Body of pancreas (tissue), 4 donors: ENCODE measurements at regions not wholly inside any gene's neighbourhood (a gene's known extent, or its start where the extent isn't known, plus 50 kb on each side); places are given as distances from the start of the nearest gene placed in this dataset.
A peak's percentile ranks its signal among the peaks of the same experiment; 100 is the strongest.
"Not testable (repeated sequence)": the region's sequence is repeated elsewhere in the genome, so short reads cannot be mapped to it uniquely, and the experiment has no call there.

ENCODE experiments used
- ATAC-seq: fragments of 150-250 bp; one replicate; pipeline ENCODE4 v1.9.1; 2016
- DNase-seq, 4 donors: peaks; one replicate each; pipeline ENCODE4 v3.0.0-alpha.2; 2019
- H3K27ac ChIP-seq, 4 donors: fragments of 200-600 bp; sonication (generic); 1 replicate in 3 of 4; 2 replicates in 1 of 4; pipeline versions ENCODE4 v1.5.1 to v1.6.1; 2016 to 2019; ENCODE audit warnings: mild to moderate bottlenecking in 1 of 4, mixed read lengths in 1 of 4, moderate library complexity in 1 of 4
- H3K27me3 ChIP-seq, 2 donors: fragments of 200-600 bp; sonication (generic); one replicate each; pipeline ENCODE4 v1.6.0; 2016; ENCODE audit warnings: mild to moderate bottlenecking in 1 of 2
- H3K36me3 ChIP-seq, 2 donors: fragments of 200-600 bp; sonication (generic); replicated peaks in 1 of 2; 2 replicates each; pipeline ENCODE4 v1.5.1; 2016; ENCODE audit warnings: low read depth in 2 of 2; ENCODE audit not compliant: insufficient read depth in 1 of 2
- H3K4me1 ChIP-seq: fragments of 200-600 bp; sonication (generic); one replicate; pipeline ENCODE4 v1.6.0; 2016
- H3K4me3 ChIP-seq, 2 donors: fragments of 200-600 bp; sonication (generic); 1 replicate in 1 of 2; 2 replicates in 1 of 2; pipeline ENCODE4 v1.5.1; 2016 to 2019
- H3K9me3 ChIP-seq, 3 donors: fragments of 200-600 bp; sonication (generic); 1 replicate in 2 of 3; 2 replicates in 1 of 3; pipeline ENCODE4 v1.5.1; 2016
- CTCF ChIP-seq, 7 experiments: fragments of 450-650 bp in 4 of 7; fragments of 200-600 bp in 3 of 7; sonication (generic) in 3 of 7; IDR thresholded peaks; one replicate each; pipeline ENCODE4 v1.5.1; 2016 to 2019; ENCODE audit warnings: antibody characterized with exemption in 7 of 7
- POLR2A ChIP-seq, 3 donors: fragments of 450-650 bp; IDR thresholded peaks; one replicate each; pipeline ENCODE4 v1.6.1; 2016; ENCODE audit warnings: antibody characterized with exemption in 3 of 3, mild to moderate bottlenecking in 2 of 3
- WGBS, 2 donors: methylation state at CpG; one replicate each; pipeline ENCODE4 v1.1.5; 2017; 5-methylcytosine and 5-hydroxymethylcytosine counted together
- intact Hi-C: fragments of 100-400 bp; cut with DNase I; formaldehyde crosslinking; loops from one replicate; pipeline ENCODE4 v1.15.1; 2023

- TF ChIP-seq POLR2A (IDR thresholded peaks at IDR 0.05), result no peak
- DNase-seq, result no peak
- Histone ChIP-seq H3K27ac (no peak overlapping the region), H3K36me3 (no peaks in the 10 kb centered on the region), H3K4me1 (no peaks in the 10 kb centered on the region), H3K4me3 (no peak overlapping the region), H3K9me3 (no peaks in the 10 kb centered on the region), H3K27me3 (no peaks in the 10 kb centered on the region)
- intact Hi-C loops, result no loop called here
- ATAC-seq, result no peak
Observed at GRCh38 chr5:92849756-92850155, 731.3 kb downstream of the NR2F1-AS1 start.

- Histone ChIP-seq H3K36me3 (no peaks in the 10 kb centered on the region), H3K27ac (no peak overlapping the region), H3K9me3 (no peaks in the 10 kb centered on the region), H3K4me1 (no peaks in the 10 kb centered on the region), H3K4me3 (no peak overlapping the region), H3K27me3 (no peaks in the 10 kb centered on the region)
- intact Hi-C loops, result no loop called here
- 67 to 77% methylated on average over 5 of the region's 5 CpGs for WGBS, 2 donors
- DNase-seq (no peak), ATAC-seq (no peak)
- no peak for TF ChIP-seq CTCF (IDR thresholded peaks at IDR 0.05)
- TF ChIP-seq POLR2A (IDR thresholded peaks at IDR 0.05), result no peak
Observed at GRCh38 chr5:92841604-92842155, 739.3 kb downstream of the NR2F1-AS1 start.

GRCh38 chr5:92838253-92838652, 742.8 kb downstream of the NR2F1-AS1 start:
- TF ChIP-seq POLR2A (IDR thresholded peaks at IDR 0.05) (no peak), CTCF (IDR thresholded peaks at IDR 0.05) (peak in 1 of 7 experiments; percentile 27)
- Histone ChIP-seq H3K9me3 (no peaks in the 10 kb centered on the region), H3K27me3 (no peaks in the 10 kb centered on the region), H3K27ac (no peak overlapping the region), H3K4me3 (no peak overlapping the region), H3K36me3 (no peaks in the 10 kb centered on the region), H3K4me1 (no peaks in the 10 kb centered on the region)
- WGBS, 2 donors, result 58 to 60% methylated on average over 1 of the region's 1 CpG
- no peak for ATAC-seq
- intact Hi-C loops, result no loop called here
- DNase-seq, result no peak

GRCh38 chr5:92836855-92837755, 743.9 kb downstream of the NR2F1-AS1 start:
- no peak overlapping the region for H3K27ac ChIP-seq
- DNase-seq, result no peak
- H3K36me3 ChIP-seq, result no peaks in the 10 kb centered on the region
- no peaks in the 10 kb centered on the region for H3K9me3 ChIP-seq
- H3K4me1 ChIP-seq, result no peaks in the 10 kb centered on the region
- H3K4me3 ChIP-seq, result no peak overlapping the region
- 30 to 33% methylated on average over 3 of the region's 3 CpGs for WGBS, 2 donors
- ATAC-seq, result no peak
- no peaks in the 10 kb centered on the region for H3K27me3 ChIP-seq
- TF ChIP-seq POLR2A (IDR thresholded peaks at IDR 0.05), result no peak
- TF ChIP-seq CTCF (IDR thresholded peaks at IDR 0.05), result no peak
- intact Hi-C loops, result no loop called here

GRCh38 chr5:92835712-92836111, 745.3 kb downstream of the NR2F1-AS1 start:
- Histone ChIP-seq H3K27ac (no peak overlapping the region), H3K36me3 (no peaks in the 10 kb centered on the region), H3K4me3 (no peak overlapping the region), H3K4me1 (no peaks in the 10 kb centered on the region), H3K27me3 (no peaks in the 10 kb centered on the region), H3K9me3 (no peaks in the 10 kb centered on the region)
- ATAC-seq (no peak), DNase-seq (no peak)
- TF ChIP-seq POLR2A (IDR thresholded peaks at IDR 0.05) (no peak), CTCF (IDR thresholded peaks at IDR 0.05) (no peak)
- intact Hi-C loops, result no loop called here
- WGBS, 2 donors, result 0% methylated on average over 1 of the region's 1 CpG

- not testable (repeated sequence) for H3K27ac ChIP-seq
Observed at GRCh38 chr5:92823551-92823950, 757.5 kb downstream of the NR2F1-AS1 start.

More at GRCh38 chr5:92823551-92823950, 757.5 kb downstream of the NR2F1-AS1 start:
- WGBS, 2 donors, result 75 to 80% methylated on average over 3 of the region's 3 CpGs
- H3K9me3 ChIP-seq, H3K27me3 ChIP-seq, H3K4me3 ChIP-seq, intact Hi-C loops, DNase-seq, ATAC-seq, H3K4me1 ChIP-seq, H3K36me3 ChIP-seq: not testable (repeated sequence)
